ENCODE measurements at regions not wholly inside any gene's neighbourhood (a gene's known extent, or its start where the extent isn't known, plus 50 kb on each side); places are given as distances from the start of the nearest gene placed in this dataset.
"Not testable (repeated sequence)": the region's sequence is repeated elsewhere in the genome, so short reads cannot be mapped to it uniquely, and the experiment has no call there.

DNA sequence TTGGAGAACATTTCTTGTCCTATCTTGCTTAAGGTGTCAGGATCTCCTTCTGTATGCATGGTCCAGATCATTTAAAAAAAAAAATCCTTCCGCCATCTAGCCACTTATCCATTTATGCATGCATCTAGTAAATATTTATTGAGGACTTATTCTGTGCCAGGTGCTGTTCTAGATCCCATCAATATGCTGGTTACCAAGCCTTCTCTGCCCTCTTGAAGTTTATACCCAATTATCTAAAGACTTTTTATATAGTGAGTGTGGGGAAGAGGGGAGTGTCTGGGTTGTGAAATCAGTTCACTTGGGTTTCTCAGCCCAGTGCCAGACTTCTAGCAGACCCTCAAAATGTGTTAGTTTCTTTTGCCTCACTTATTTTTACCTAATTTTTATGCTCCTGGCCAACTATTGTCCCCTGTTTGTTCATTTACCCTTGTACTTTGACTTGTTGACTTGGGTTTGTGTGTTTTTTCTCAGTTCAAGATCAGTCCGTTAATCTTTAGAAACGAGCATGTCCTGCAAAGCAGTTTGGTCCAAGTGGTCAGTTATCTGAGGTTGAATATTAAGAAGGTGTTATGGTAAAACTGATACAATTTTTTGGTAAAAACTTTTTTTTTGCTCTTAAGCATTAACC, 488.9 kb downstream of the PCNX1 start:
- ChIA-PET CTCF (no interaction called here), POLR2A (no interaction called here)
- DNase-seq = no peak
- H3K9me3 Mint-ChIP-seq = no peaks in the 10 kb centered on the region
- peaks cover 1% of the 10 kb centered on the region for H3K36me3 Mint-ChIP-seq
- H3K27ac Mint-ChIP-seq = no peak overlapping the region
- intact Hi-C loops (cut with micrococcal nuclease) = loop anchor here (5.0 to 10.0 kb wide), 2 partner anchors 131 to 179 kb away; no protein-coding TSS in a partner anchor
- no peaks in the 10 kb centered on the region for H3K27me3 Mint-ChIP-seq
- H3K4me1 Mint-ChIP-seq (ENCODE audit: low read depth) = peaks cover 43% of the 10 kb centered on the region
- H3K4me3 Mint-ChIP-seq = no peak overlapping the region

DNA sequence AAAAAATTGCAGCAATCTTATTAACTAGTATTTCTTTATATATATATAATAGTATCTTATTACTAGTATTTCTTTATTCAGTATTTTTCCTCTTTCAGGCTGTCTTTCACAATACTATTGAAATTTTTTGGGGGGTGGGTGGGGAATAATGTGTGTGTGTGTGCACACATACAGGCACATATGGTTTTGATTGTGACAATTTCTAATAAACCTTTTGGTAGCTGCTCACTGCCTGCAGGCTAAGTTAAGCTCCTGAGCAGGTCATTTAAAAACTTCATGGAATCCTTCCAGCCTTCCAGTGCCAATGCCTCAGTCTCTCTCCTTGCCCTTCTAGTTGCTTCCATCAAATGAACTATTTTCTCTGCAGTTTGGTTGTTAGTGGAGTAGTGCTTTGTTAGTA, 490.1 kb downstream of the PCNX1 start:
- Mint-ChIP-seq H3K4me1 (ENCODE audit: low read depth) (peaks cover 43% of the 10 kb centered on the region), H3K36me3 (peaks cover 1% of the 10 kb centered on the region), H3K27ac (no peak overlapping the region), H3K9me3 (no peaks in the 10 kb centered on the region), H3K4me3 (no peak overlapping the region), H3K27me3 (no peaks in the 10 kb centered on the region)
- CTCF ChIA-PET = no interaction called here
- POLR2A ChIA-PET = no interaction called here
- intact Hi-C loops (cut with micrococcal nuclease) = loop anchor here (5.0 to 10.0 kb wide), 2 partner anchors 133 to 180 kb away; no protein-coding TSS in a partner anchor
- DNase-seq = no peak

DNA sequence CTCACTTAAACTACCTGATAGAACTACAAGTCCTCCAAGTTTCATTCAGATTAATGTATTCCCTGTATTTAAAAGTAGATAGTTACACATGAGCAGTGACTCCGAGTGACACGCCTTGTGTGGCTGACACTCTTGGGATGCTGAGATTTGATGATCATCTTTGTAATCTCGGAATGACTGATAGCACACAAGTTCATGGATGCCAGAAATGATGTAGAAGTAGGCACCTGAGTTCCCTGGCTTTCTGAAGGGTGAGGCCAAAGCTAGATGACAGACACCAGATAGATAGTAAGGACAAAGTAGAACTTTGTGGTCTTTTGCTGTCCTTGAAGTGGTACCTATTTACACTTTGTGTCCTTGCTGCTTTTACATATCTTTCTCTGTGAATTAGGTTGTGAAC, 491.2 kb downstream of the PCNX1 start:
- Mint-ChIP-seq H3K4me3 (no peak overlapping the region), H3K4me1 (ENCODE audit: low read depth) (peaks cover 47% of the 10 kb centered on the region), H3K27me3 (no peaks in the 10 kb centered on the region), H3K36me3 (peaks cover 1% of the 10 kb centered on the region), H3K27ac (peak overlapping the region; percentile 78), H3K9me3 (no peaks in the 10 kb centered on the region)
- CTCF ChIA-PET = interaction anchor here (0.6 to 1.1 kb wide), 2 partner anchors 73 to 143 kb away, joined by 3 to 6 read pairs; no protein-coding TSS in a partner anchor
- intact Hi-C loops (cut with micrococcal nuclease) = loop anchor here (2.0 to 10.0 kb wide), 6 partner anchors 26 to 256 kb away; partner anchors contain the start of gene SIPA1L1
- POLR2A ChIA-PET = interaction anchor here (0.8 to 2.0 kb wide), 4 partner anchors 64 to 280 kb away, joined by 3 to 6 read pairs (median 4); partner anchors contain the start of gene SIPA1L1
- DNase-seq = peak; percentile 44

DNA sequence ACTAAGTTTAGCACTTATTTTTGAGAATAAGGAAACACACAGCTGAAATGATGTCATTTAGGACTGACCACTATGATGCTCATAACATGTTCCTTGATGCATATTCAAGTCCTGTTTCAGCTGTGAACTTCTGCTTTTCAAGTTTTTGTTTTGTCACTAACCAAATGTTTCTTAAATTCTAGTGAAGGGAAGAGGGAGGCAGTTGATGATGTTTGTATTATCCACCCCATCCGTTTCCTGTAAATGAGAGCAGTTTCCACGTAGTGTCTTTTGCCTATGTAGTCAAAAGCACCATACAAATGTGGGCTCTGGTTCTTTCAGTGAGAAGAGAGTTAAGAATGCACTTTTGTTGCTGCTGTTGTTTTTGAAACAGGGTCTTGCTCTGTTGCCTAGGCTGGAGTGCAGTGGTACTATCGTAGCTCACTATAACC, 491.8 kb downstream of the PCNX1 start:
- no peaks in the 10 kb centered on the region for H3K9me3 Mint-ChIP-seq
- POLR2A ChIA-PET = interaction anchor here (0.8 to 2.0 kb wide), 4 partner anchors 65 to 280 kb away, joined by 3 to 6 read pairs (median 4); partner anchors contain the start of gene SIPA1L1

DNA sequence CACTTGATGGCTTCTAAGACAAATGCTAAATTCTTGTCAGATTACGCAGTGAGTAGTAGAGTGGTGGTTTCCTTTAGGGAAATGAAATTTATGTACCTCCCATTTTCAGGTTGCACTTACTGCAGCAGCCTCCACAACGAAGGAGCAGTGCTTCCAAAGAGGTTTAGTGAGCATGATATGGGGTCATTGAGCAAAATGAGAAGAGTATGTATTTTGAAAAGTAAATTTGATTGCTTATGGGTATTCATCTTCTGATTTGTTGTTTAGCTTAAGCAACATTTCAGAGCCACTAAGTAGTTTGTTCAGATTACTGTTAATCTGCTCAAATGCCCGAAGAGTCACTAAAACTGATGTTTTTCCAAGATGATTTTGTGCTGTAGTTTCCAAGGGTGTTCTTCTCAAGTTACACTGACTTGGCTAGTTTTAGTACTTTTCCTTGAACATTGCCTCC, 493.6 kb downstream of the PCNX1 start:
- H3K9me3 Mint-ChIP-seq = no peaks in the 10 kb centered on the region
- no peaks in the 10 kb centered on the region for H3K27me3 Mint-ChIP-seq
- peaks cover 38% of the 10 kb centered on the region for H3K4me1 Mint-ChIP-seq (ENCODE audit: low read depth)
- no peak for DNase-seq
- peak overlapping the region; percentile 19 for H3K27ac Mint-ChIP-seq
- intact Hi-C loops (cut with micrococcal nuclease) = no loop called here
- H3K36me3 Mint-ChIP-seq = peaks cover 5% of the 10 kb centered on the region
- ChIA-PET CTCF (no interaction called here), POLR2A (no interaction called here)
- H3K4me3 Mint-ChIP-seq = no peak overlapping the region

More for the DNA sequence above, 491.8 kb downstream of the PCNX1 start:
- intact Hi-C loops (cut with micrococcal nuclease) = loop anchor here (1.0 to 10.0 kb wide), 9 partner anchors 12 to 256 kb away; partner anchors contain the start of gene SIPA1L1
- Mint-ChIP-seq H3K27ac (peak overlapping the region; percentile 78), H3K4me1 (ENCODE audit: low read depth) (peaks cover 50% of the 10 kb centered on the region), H3K27me3 (no peaks in the 10 kb centered on the region), H3K36me3 (peaks cover 1% of the 10 kb centered on the region), H3K4me3 (no peak overlapping the region)
- DNase-seq = peak; percentile 12
- CTCF ChIA-PET = interaction anchor here (1.1 kb wide), 1 partner anchor 74 kb away, joined by 6 read pairs; no protein-coding TSS in a partner anchor

DNA sequence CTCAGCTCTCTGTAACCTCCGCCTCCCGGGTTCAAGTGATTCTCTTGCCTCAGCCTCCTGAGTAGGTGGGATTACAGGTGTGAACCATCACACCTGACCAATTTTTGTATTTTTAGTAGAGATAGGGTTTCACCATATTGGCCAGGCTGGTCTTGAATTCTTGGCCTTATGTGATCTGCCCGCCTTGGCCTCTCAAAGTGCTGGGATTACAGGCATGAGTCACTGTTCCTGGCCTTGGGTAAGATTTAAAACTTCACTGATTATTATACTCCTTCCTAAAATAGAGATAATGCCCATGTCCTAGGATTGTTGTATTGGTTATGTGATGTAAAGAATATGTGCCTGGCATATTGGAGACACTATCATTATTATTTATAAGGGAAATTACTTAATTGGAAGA, 495.2 kb downstream of the PCNX1 start:
- intact Hi-C loops (cut with micrococcal nuclease); CTCF ChIA-PET; POLR2A ChIA-PET; H3K27me3 Mint-ChIP-seq; H3K27ac Mint-ChIP-seq; H3K4me3 Mint-ChIP-seq; H3K9me3 Mint-ChIP-seq; H3K36me3 Mint-ChIP-seq; DNase-seq: not testable (repeated sequence)
- peaks cover 36% of the 10 kb centered on the region for H3K4me1 Mint-ChIP-seq (ENCODE audit: low read depth)

DNA sequence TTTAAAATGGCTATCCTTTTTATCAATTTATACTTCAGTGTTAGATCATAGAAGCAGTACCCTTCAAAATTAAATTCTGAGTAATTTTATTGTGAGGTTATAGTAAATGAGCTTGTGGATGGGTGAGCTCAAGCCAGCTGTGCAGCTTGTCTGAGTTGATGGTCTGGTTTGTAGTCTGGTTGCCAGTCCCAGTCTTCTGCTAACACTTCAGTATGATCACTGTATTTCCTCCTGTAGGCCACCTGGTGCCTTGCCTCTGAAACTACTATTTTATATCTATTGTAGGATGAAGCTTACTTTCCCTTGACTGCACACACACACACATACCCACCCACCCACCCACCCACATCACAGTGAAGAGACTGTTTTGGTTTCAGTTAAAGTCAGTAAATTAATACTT, 496.4 kb downstream of the PCNX1 start:
- ChIA-PET CTCF (interaction anchor here (0.5 to 3.0 kb wide), 12 partner anchors 8 to 1676 kb away, joined by 3 to 24 read pairs (median 4); no protein-coding TSS in a partner anchor), POLR2A (interaction anchor here (0.8 to 1.1 kb wide), 4 partner anchors 12 to 151 kb away, joined by 3 to 8 read pairs (median 4); no protein-coding TSS in a partner anchor)
- no peak overlapping the region for H3K4me3 Mint-ChIP-seq
- H3K36me3 Mint-ChIP-seq = peaks cover 4% of the 10 kb centered on the region
- H3K9me3 Mint-ChIP-seq = no peaks in the 10 kb centered on the region
- H3K27me3 Mint-ChIP-seq = no peaks in the 10 kb centered on the region
- H3K4me1 Mint-ChIP-seq (ENCODE audit: low read depth) = peaks cover 35% of the 10 kb centered on the region
- intact Hi-C loops (cut with micrococcal nuclease) = loop anchor here (1.0 kb wide), 1 partner anchor 81 kb away; no protein-coding TSS in a partner anchor
- no peak overlapping the region for H3K27ac Mint-ChIP-seq
- peak; percentile 35 for DNase-seq

DNA sequence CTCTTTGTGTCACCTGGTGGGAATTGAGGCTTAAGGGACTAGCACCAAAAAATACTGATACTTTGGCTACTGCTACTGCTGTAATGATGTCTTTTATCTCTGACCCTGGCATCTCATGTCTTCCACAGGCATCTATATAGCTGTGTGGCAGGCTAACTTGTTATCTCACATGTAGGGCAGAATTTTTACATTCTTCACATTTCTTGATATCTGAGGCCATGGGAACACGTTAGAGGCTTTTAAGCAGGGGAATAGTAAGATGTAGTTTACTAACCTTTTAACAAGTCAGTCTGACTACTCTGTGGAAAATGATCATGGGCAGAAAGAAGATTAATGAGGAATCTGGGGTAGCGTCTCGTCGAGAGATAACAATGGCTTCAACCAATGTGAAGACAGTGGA, 498.4 kb downstream of the PCNX1 start:
- ChIA-PET CTCF (interaction anchor here (1.2 to 3.0 kb wide), 3 partner anchors 85 to 272 kb away, joined by 3 to 24 read pairs (median 3); no protein-coding TSS in a partner anchor), POLR2A (no interaction called here)
- Mint-ChIP-seq H3K9me3 (no peaks in the 10 kb centered on the region), H3K4me3 (no peak overlapping the region), H3K27ac (no peak overlapping the region), H3K27me3 (no peaks in the 10 kb centered on the region), H3K36me3 (peaks cover 4% of the 10 kb centered on the region), H3K4me1 (ENCODE audit: low read depth) (peaks cover 34% of the 10 kb centered on the region)
- intact Hi-C loops (cut with micrococcal nuclease) = no loop called here
- no peak for DNase-seq

DNA sequence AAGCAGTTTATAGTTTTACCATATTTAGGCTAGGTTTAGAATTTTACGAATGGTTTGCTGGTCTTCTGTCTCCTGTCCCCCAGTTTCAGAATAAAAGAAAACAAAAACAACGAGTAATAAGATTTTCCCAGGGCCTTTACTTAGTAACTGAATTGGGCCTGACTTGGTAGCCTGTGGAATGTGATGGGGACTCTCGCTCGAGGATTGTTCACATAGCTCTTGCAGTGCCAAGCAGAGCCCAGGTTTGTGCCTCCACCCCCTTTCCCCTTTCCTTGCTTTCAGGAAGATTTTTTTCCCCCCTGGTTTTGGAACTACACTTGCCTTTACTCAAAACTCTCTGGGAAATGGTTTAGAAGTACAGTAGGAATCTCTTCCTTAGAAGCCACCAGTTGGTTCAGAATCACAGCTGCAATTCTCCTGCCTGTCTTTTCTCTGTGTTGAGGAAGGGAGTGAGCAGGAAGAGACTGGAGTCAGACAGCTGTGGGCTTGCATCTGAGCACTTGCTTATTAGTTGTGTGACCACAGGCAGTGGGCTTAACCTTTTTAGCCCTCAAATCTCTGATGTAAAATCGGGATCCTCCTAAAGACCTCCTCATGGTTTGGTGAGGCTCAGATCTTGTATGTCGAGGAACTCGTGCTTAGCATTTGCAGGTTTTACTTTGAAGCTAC, 501.2 kb downstream of the PCNX1 start:
- no peak for DNase-seq
- Mint-ChIP-seq H3K27ac (no peak overlapping the region), H3K9me3 (no peaks in the 10 kb centered on the region), H3K4me3 (no peak overlapping the region), H3K4me1 (ENCODE audit: low read depth) (peaks cover 45% of the 10 kb centered on the region), H3K27me3 (no peaks in the 10 kb centered on the region), H3K36me3 (peaks cover 7% of the 10 kb centered on the region)
- ChIA-PET CTCF (interaction anchor here (1.2 kb wide), 1 partner anchor 276 kb away, joined by 3 read pairs; no protein-coding TSS in a partner anchor), POLR2A (no interaction called here)
- intact Hi-C loops (cut with micrococcal nuclease) = no loop called here

DNA sequence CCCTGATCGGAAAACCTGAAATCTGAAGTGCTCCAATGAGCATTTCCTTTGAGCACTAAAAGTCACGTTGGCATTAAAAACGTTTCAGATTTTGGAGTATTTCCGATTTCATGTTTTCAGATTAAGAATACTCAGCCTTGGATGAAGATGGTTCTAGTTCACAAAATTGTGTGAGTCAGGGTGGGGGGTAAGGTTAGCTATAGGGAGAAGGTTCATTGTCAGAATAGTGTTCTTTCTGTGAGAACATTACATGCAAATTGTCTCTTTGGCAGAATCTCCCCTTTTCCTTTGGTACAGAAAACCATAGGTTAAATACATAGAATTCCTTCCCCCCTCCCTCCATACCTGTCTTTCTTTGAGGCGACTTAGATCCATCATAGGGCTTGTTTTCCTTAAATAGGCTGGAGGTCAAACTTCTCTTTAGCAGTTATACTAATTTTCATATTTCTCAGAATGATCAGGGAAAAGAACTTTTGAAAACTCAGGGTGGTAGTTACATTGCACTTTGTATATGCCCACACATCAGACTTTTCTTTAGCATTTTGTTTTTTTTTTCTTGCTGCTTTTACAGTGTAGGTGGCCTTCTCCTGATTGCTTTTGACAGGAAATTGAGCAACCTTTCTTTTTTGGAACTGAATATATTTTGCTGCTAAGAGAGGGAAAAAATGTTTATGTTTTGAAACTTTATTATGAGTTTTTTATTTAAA, 503.5 kb downstream of the PCNX1 start:
- H3K27ac Mint-ChIP-seq = peak overlapping the region; percentile 68
- H3K4me3 Mint-ChIP-seq = no peak overlapping the region
- peaks cover 4% of the 10 kb centered on the region for H3K36me3 Mint-ChIP-seq
- no peaks in the 10 kb centered on the region for H3K27me3 Mint-ChIP-seq
- intact Hi-C loops (cut with micrococcal nuclease) = loop anchor here (1.0 to 5.0 kb wide), 4 partner anchors 11 to 145 kb away; no protein-coding TSS in a partner anchor
- CTCF ChIA-PET = no interaction called here
- no peak for DNase-seq
- H3K4me1 Mint-ChIP-seq (ENCODE audit: low read depth) = peaks cover 42% of the 10 kb centered on the region
- no peaks in the 10 kb centered on the region for H3K9me3 Mint-ChIP-seq
- POLR2A ChIA-PET = no interaction called here

DNA sequence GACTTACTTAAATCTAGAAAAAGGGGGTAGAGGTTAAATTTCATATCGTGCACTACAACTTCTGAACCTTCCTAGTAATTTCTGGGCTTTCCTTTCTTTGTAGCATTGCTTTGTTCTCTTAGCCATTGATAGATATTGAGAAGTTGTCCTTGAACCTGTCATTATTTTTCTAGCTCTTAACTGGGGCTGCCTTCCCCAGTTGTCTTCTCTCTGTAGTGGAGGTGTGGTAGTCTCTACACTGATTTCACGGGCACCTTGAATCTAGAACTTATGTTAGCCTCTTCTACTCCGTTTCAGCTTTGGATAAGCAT, 504.0 kb downstream of the PCNX1 start:
- H3K36me3 Mint-ChIP-seq = peaks cover 4% of the 10 kb centered on the region
- CTCF ChIA-PET = no interaction called here
- intact Hi-C loops (cut with micrococcal nuclease) = loop anchor here (1.0 to 5.0 kb wide), 4 partner anchors 12 to 144 kb away; no protein-coding TSS in a partner anchor
- H3K4me3 Mint-ChIP-seq = no peak overlapping the region
- POLR2A ChIA-PET = no interaction called here
- no peaks in the 10 kb centered on the region for H3K27me3 Mint-ChIP-seq
- H3K4me1 Mint-ChIP-seq (ENCODE audit: low read depth) = peaks cover 43% of the 10 kb centered on the region
- no peaks in the 10 kb centered on the region for H3K9me3 Mint-ChIP-seq
- H3K27ac Mint-ChIP-seq = peak overlapping the region; percentile 68
- no peak for DNase-seq

DNA sequence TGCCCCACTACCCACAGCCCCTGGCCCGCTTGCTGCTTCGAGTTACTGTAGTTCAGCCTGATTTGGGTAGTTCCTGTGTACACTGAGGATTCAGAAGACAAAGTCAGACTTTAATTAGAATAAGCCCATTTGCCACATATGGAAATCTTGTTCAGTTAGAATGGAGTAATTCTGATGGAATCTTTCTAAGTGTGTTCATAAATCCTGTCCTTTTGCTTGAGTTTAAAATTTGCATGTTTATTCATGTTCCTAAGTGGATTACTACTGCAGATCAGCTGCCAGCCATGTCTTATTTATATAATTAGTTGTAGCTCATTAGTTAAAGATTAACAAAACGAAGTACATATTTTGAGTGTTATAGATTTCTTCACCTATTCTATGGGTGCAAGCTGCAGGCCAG, 504.5 kb downstream of the PCNX1 start:
- DNase-seq = no peak
- Mint-ChIP-seq H3K9me3 (no peaks in the 10 kb centered on the region), H3K4me3 (no peak overlapping the region), H3K27me3 (no peaks in the 10 kb centered on the region), H3K36me3 (peaks cover 7% of the 10 kb centered on the region), H3K4me1 (ENCODE audit: low read depth) (peaks cover 45% of the 10 kb centered on the region), H3K27ac (no peak overlapping the region)
- ChIA-PET POLR2A (no interaction called here), CTCF (interaction anchor here (0.6 to 1.0 kb wide), 2 partner anchors 8 to 316 kb away, joined by 3 to 4 read pairs; no protein-coding TSS in a partner anchor)
- intact Hi-C loops (cut with micrococcal nuclease) = loop anchor here (1.0 to 5.0 kb wide), 4 partner anchors 12 to 144 kb away; no protein-coding TSS in a partner anchor

All from activated CD4-positive, alpha-beta memory T cell treated with anti-CD3 and anti-CD28 coated beads for 36 hours (primary cell).